ENCODE measurements at regions not wholly inside any gene's neighbourhood (a gene's known extent, or its start where the extent isn't known, plus 50 kb on each side); places are given as distances from the start of the nearest gene placed in this dataset.
"Not testable (repeated sequence)": the region's sequence is repeated elsewhere in the genome, so short reads cannot be mapped to it uniquely, and the experiment has no call there.

DNA sequence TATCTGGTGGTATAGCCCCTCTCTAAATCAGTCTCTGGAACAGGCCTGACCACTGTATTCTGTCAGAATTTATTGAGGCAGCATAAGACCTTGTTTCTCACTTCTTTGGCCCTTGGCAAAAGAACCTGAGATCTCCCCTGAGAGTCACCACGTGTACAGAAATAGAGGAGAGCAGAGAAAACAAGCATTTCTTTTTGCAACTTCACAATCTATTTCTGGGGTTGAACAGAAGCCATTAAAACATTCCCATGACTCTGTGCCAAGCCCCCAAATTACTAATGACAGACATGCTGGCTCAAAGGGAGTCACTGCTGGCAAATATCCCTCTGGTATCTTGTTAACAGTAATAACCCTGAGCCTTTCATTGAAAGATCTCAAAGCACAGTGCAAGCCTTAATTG lies 395.3 kb downstream of the MAFB start:
- no peak overlapping the region for H3K27ac ChIP-seq
- DNase-seq (ENCODE audit: low read depth, low spot score): no peak

DNA sequence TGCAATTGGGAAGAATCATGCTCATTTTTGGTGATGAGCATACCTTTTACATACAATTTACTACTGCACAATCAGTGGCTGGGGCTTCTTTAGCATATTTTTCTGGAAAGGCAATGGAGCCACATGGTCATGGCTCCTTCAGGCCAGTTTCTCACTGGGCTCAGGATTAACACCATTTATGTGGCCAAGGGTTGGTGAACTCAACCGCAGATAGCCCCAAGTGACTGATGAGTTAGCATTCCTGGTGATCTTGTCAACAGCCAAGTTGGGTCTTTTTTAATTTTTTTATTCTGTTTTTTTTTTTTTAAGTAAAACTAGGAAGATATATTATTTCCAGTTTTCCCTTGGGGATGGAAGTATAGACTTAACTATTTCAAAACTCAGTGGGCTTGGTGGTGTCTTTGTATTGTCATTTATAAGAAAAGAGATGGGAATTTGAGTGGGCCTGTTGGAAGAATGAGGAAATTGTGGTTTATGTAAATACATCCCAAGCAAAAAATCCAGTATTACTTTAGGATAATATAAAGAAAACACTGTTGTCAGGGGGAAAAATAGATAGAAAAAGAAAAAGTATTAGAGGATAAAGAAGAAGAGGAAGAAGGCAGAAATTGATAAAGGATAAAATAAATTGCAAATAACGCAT lies 397.4 kb downstream of the MAFB start:
- DNase-seq (ENCODE audit: low read depth, low spot score): no peak
- H3K27ac ChIP-seq: no peak overlapping the region

DNA sequence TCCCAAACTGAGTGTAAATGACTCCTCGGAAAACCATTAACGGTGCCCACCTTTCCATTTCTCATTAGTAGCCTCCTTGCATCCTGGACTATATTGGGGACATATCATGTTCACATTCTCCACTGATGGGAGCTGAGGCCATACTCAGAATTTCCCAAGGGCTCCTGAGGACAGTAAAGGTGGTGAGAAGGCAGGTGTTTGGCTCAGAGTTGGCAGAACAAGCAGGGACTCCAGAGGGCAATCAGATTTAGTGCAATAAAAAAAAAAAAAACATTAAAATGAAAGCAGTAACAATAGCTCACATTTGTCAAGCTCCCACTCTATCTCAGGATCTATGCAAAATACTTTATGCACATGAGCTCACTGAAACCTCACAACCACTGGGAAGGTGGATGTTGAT lies 401.4 kb downstream of the MAFB start:
- DNase-seq (ENCODE audit: low read depth, low spot score): no peak
- peak overlapping the region; percentile 49 for H3K27ac ChIP-seq

DNA sequence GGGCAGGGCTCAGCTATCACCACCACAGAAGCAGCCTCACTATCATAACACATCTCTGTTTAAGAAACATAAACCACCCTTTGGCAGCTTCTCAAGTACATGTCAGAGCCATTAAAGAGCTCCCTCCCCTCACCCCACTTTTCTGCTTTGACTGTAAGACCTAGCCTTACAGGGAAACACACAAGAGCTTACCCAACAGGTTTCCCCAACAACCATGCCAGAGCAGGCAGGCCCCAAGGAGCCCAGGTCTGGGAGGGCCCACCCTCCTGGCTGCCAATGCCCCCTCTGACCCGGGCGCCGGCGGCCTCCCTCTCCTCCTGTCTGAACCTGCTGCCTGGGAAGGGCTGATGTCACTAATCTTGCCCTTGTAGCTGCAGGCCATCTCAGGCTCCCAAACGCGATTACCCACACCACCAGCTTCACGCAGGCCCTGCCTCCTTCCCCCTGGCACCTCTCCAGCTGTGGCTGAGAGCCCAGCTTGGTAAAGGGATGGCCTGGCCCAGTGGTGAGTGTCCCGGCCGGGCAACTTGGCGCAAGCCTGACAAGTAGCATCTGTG lies 402.0 kb downstream of the MAFB start:
- peak; percentile 90 for DNase-seq (ENCODE audit: low read depth, low spot score)

DNA sequence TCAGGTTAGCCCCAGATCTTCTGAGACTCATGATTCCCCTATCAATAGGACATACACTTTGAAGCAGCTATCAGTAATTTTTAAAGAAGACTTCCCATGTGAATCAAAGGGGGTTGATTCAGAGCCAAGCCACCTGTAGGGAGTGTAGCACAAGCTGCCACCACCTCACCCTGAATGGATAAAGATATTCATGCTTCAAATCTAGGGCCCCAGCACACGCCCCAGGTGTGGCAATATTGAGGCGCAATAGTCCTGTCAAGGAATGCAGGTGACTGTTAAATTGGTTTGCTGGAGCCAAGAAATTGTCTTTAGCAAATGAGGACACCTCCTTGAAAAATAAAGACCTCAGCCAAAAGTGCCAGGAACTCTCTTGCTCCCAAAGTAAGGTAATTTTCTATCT lies 404.4 kb downstream of the MAFB start:
- H3K27ac ChIP-seq: peak overlapping the region; percentile 28
- no peak for DNase-seq (ENCODE audit: low read depth, low spot score)

More for the DNA sequence above, 402.0 kb downstream of the MAFB start:
- peak overlapping the region; percentile 49 for H3K27ac ChIP-seq

DNA sequence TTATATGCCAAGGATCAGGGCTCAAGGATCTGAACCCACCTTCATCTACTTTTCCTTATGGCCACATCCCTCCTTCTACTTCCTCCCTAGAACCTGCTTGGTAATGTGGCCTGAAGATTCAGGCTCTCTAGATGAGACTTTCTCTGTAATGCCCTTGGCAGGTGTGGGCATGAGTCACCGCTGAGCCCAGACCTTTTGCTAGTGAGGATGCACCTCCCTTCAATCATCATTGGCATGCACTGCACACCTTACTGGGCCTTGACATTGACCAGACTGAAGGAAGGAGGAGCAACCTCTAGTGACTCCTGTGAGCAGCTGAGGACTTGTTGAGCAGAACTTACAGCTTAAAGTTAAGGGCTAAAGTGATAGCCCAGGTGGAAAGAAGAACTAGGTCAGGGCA lies 405.3 kb downstream of the MAFB start:
- DNase-seq (ENCODE audit: low read depth, low spot score): peak; percentile 50

DNA sequence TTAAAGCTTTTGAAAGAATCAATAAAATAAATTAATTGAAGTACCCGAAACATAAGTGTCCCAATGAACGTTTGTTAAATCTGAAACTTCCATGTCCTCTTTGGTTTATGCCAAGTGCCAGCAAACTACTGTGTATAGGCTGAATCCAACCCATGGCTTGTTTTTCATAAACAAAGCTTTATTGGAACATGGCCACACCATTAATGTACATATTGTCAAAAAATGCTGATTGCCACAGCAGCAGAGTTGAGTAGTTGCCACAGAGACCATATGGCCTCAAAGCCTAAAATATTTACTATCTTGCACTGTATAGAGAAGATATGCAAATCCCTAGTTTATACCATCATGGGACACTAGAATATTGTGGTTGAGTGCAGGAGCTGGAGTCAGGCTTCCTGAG lies 406.1 kb downstream of the MAFB start:
- no peak for DNase-seq (ENCODE audit: low read depth, low spot score)
- no peak overlapping the region for H3K27ac ChIP-seq

More for the DNA sequence above, 405.3 kb downstream of the MAFB start:
- peak overlapping the region; percentile 28 for H3K27ac ChIP-seq

DNA sequence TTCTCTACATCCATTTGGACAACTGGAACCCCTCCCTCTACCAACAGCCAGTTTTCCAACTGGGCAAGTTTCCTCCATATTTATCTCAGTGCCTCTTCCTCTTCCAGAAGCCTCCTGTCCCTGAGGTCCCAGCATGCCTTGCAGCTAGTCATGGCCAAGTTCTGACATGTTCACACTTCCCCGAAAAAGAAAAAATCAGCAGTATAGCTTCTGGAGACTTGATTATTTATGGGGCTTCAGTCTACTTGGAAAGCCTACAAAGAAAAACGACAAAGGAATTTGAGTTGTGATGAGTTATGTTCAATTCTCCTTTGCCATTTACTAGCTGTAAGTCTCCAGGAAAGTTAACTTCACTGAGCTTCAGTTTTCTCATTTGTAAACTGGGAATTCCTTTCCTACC lies 406.5 kb downstream of the MAFB start:
- no peak for DNase-seq (ENCODE audit: low read depth, low spot score)
- no peak overlapping the region for H3K27ac ChIP-seq

DNA sequence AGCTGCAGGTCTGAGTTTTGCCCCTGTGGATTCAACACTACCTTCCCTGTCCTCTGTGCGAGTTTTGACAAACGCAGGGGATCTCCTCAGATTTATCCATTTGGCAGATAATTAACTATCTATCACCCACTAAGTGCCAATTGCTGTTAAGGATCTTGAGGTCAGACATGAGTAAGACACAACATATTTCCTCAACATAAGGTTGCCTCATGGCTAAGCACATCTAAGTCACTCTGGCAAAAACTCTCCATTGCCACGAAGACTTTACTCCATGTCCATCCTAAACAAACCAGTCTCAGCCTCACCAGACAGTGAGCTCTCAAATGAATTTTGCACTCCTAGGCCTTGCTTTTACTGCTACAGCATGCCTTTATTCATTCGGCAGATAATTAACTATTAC lies 408.4 kb downstream of the MAFB start:
- DNase-seq (ENCODE audit: low read depth, low spot score): no peak

DNA sequence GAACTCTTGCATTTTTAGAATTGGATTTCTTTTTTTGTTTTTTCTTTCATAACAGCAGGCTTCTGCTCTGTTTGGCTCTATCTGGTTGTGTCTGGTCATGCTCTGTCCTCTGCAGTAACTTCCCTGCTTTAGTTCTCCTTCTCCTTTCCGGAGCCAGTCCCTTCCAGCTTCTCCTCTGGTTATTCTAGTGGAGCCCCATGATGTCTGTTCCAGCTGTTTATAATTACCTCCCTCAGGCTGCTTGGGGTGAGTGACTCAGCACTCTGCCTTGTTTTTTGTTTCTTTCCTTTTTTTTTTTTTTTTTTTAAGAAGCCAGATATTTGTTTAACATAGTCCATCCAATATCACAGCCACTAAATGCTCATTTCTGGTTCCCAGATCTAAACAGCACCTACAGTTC lies 409.6 kb downstream of the MAFB start:
- DNase-seq (ENCODE audit: low read depth, low spot score): peak; percentile 14
- H3K27ac ChIP-seq: no peak overlapping the region

More for the DNA sequence above, 408.4 kb downstream of the MAFB start:
- no peak overlapping the region for H3K27ac ChIP-seq

DNA sequence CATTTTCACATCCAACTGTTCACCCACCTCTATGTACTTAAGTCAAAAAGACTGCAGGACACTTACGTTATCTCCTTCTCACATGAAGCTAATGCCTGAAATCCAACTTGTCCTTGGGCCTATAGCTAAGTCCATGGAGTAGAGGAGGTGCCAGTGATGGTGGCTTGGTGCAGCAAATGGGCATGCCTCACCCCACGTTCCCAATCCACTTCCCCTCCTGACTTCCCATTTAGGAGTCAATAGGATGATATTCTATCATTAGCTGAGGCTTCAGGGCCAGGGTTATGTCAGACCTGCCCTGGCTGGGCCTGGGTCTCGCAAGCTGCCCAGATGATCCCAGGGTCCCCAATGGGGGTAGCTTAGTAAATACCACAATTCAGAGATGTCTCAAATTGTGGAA lies 410.4 kb downstream of the MAFB start:
- H3K27ac ChIP-seq: no peak overlapping the region
- DNase-seq (ENCODE audit: low read depth, low spot score): no peak

DNA sequence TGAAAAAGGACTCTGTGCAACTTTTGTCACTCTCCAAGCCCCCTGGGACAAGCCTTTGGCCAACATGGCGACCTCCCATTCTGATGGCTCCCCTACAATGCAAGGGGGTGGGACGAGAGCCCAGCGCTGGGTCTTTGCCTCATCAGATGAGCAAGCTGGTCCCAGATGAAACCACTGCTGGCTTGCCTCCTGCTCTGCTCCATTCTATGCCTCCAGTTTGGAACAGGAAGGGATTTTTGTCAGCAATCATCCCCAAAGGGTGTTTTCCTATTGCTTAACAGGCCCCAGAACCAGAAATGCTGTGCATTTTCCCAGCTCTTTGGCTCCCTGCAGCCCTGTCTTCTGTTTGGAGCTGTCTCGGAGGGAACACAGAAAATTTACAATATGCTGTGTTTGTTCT lies 412.7 kb downstream of the MAFB start:
- DNase-seq (ENCODE audit: low read depth, low spot score): no peak
- H3K27ac ChIP-seq: no peak overlapping the region

DNA sequence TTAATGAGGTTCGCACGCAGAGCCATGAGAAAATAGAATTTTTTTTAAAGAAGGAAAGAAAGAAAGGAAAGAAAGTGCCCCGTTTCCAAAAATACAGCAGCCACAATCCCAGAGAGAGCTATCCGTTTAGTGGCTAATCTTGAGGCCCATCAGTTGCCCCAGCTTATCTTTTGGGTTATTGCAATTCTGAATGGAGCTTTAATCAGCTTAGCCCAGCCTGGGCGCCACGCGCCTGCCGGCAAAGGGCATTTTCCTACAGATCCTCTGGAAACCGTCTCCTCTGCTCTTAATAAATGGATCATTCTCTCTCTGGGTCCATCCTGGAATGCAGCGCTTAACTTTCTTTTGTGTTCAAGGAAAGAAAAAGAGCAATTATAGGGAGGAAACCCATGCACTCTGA lies 413.3 kb downstream of the MAFB start:
- no peak for DNase-seq (ENCODE audit: low read depth, low spot score)
- H3K27ac ChIP-seq: no peak overlapping the region

DNA sequence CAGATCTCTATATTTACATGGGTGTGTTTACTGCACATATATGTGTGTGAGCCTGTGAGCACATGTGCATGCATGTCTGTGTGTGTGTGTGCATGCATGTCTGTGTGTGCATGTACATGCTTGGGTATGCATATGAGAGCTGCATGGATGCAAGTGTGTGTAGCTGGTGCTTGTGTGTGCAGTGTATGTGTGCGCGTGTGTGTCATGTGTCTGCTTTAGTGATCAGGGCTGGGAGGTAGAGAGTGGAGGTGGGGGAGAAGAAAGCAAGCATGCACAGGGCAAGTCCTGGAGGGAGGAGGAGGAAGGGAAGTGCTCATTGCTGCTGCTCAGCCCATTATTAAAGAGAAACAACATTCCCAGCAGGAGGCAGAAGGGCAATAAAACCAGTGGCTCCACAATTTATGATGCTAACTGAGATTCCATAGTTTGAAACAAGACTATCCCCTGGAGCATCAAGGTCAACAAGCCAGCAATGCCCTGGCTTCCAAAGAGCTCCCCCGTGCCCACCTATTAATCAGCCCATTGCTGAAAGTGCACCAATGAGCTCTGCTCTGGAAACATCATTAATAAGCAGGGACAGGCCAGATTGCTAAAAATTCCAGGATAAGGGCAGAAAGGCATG lies 414.0 kb downstream of the MAFB start:
- no peak for DNase-seq (ENCODE audit: low read depth, low spot score)
- no peak overlapping the region for H3K27ac ChIP-seq

DNA sequence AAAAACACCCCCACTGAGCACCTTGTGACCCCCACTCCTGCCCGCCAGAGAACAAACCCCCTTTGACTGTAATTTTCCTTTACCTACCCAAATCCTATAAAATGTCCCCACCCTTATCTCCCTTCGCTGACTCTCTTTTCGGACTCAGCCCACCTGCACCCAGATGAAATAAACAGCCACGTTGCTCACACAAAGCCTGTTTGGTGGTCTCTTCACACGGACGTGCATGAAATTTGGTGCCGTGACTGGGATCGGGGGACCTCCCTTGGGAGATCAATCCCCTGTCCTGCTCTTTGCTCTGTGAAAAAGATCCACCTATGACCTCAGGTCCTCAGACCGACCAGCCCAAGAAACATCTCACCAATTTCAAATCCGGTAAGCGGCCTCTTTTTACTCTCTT lies 419.8 kb downstream of the MAFB start:
- DNase-seq (ENCODE audit: low read depth, low spot score); H3K27ac ChIP-seq: not testable (repeated sequence)

DNA sequence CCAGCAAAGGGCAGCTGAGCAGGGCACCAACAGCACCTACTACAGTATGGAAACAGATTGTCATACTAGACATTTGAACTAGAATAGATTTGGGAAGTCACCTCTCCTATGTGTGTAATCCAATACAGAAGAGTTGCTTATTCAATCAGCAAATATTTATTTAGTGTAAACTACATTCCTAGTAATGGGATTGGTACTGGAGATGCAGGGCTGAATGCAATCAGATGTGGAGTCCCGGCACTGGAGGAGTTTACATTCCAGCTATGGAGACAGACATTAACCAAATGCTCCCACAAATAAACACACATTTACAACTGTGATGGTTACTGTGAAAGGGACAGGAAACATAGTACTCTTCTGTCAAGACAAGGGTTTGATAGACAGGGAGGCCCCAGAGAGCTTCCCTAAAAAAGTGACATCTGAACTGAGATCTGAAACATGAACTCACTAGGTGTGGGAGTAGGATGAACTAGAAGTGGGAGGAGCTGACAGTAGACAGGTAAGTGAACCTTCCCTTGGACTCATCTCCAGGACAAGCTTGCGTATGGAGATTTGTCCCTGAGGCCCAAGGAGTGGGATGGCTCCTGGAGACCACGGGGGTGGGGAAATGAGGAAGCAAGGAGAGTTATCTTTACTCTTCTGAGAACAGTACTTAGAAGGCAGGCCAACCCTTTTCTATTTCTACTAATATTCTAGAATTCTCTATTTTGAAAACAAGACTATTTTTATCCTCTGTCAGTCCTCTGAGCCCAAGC lies 420.5 kb downstream of the MAFB start:
- no peak overlapping the region for H3K27ac ChIP-seq
- DNase-seq (ENCODE audit: low read depth, low spot score): no peak

DNA sequence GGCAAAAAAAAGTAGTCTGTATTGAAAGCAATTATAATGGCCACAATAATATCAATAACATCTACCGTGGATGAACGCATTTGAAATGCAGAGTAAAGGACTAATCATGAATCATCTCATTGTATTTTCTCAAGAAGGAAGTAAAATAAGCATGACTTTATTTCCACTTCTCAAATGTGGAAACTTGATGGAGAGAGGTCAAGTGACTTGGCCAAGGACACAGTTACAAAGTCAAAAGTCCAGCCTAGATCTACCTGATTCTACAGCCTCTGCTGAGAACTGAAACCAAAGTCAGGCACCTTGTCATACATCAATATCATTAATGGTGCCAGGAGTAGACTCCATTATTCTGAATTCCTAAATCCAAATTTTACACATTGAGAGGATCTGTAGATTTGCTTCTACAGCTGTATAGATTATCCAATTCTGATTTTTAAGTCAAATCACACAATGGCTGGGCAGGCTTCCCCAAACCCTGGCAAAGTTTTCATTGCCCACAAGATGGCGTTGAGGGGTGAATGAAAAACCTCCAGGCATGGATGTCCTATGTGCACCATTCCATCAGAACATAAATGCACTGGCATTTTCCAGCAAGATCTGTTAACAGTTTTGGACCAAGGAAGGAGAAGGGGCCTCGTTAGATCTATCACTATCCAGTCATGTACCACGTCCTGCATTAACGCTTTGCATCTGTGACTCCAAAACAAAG lies 423.1 kb downstream of the MAFB start:
- H3K27ac ChIP-seq: no peak overlapping the region
- DNase-seq (ENCODE audit: low read depth, low spot score): no peak

DNA sequence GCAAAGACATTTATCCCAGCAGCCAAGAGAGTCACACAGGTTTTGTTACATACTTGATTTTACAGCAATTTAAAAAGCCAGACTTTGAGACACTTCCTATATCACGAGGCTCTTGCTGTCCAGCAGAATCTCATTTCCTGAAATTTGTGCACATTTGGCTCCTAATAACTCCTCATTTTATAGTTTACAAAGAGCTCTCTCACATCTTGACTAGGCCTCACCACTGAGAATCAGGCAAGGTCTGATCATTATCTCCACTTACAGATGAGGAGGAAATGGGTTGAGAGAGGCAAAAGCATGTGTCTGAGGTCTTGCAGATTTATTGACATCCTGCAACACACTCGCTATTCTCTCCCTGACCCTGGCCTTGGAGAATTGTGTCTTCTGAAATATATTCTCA lies 426.8 kb downstream of the MAFB start:
- H3K27ac ChIP-seq: no peak overlapping the region
- no peak for DNase-seq (ENCODE audit: low read depth, low spot score)

DNA sequence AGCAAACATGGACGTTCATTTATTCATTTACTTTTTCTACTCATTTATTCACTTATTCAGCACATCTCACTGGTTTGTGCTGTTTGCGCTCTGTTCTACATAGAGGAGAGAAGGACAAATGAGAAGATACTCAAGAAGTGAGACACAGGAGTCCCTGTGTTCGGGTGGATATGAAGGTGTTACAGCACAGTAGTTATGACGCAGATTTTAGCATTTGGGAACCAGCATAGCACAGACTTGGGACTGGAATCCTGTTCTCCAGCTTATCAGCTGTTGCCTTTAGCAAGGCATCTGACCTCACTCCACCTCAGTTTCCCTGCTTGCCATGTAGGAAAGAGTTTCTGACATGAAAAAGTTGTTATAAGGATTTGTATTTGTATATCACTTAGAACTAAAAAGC lies 430.1 kb downstream of the MAFB start:
- no peak for DNase-seq (ENCODE audit: low read depth, low spot score)
- H3K27ac ChIP-seq: no peak overlapping the region

DNA sequence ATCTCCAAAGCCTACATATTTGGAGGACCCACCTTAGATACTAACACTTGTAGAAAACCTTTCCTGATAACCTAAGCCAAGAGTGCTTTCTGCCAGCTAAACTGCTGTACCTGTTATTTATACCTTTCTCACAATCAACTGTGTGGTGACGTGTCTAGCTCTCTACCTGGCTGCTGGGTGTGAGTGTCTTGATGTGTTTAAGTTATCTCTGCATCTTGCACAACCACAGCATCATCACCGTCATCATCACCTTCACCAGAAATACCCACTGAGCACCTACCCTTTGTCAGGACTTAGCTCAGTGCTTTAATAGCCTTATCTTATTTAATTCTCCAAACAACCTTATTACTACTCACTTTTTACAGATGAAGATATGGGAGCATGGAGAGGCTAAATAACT lies 431.3 kb downstream of the MAFB start:
- H3K27ac ChIP-seq: no peak overlapping the region
- DNase-seq (ENCODE audit: low read depth, low spot score): no peak

DNA sequence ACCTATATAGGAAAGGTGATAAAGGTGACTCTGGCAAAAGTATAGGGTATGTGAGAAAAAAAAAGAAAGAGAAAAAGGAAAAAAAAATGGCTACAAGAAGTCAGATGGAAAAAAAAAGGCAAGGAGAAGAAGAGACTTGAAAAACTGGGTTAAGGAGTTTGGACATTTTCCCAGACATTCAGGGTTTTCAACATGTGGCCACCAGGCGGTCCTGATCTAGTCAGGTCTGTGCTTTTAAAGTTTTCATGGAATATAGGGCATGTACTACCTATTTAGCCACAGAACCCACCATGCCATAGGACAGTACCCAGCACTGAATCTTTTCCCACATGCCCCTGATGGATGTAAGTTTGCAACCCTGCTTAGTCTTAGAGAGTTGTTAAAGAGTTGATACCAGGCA lies 433.7 kb downstream of the MAFB start:
- H3K27ac ChIP-seq: no peak overlapping the region
- no peak for DNase-seq (ENCODE audit: low read depth, low spot score)

All from epithelial cell of prostate (primary cell).